PC-9 (cell line): ENCODE measurements at regions not wholly inside any gene's neighbourhood (a gene's known extent, or its start where the extent isn't known, plus 50 kb on each side); places are given as distances from the start of the nearest gene placed in this dataset.

Experiments used
- BruUV-seq: library from RNA; stranded (reverse); fragments of 400-500 nt; replicated peaks from 2 replicates; lab custom pipeline; 2021; lab: Mats Ljungman, UMichigan
- CTCF ChIA-PET: fragments of 300-600 bp; sonication (Branson Sonifier 250); formaldehyde crosslinking; loops from one replicate; lab custom pipeline; 2022; ENCODE audit warnings: antibody characterized with exemption; lab: Charles Lee
- POLR2A ChIA-PET: fragments of 300-600 bp; sonication (Branson Sonifier 250); formaldehyde crosslinking; loops from one replicate; lab custom pipeline; 2022; ENCODE audit warnings: antibody characterized with exemption; ENCODE audit not compliant: unreplicated experiment; lab: Charles Lee
- DNase-seq, 2 experiments: peaks; one replicate each; pipeline versions ENCODE4 v3.0.0 to v3.0.0-alpha.2; 2015 to 2022; ENCODE audit warnings: mixed read lengths in 1 of 2
- H2AFZ ChIP-seq: fragments of 200-600 bp; sonication (generic); 2 replicates; pipeline ENCODE4 v1.8.1; 2017; ENCODE audit warnings: antibody characterized with exemption
- H3F3A ChIP-seq: fragments of 200-600 bp; sonication (generic); 2 replicates; pipeline ENCODE4 v1.8.1; 2017; ENCODE audit warnings: antibody characterized with exemption, mild to moderate bottlenecking, low read depth; ENCODE audit not compliant: insufficient read depth
- H3K27ac ChIP-seq: fragments of 200-600 bp; sonication (generic); 2 replicates; pipeline ENCODE4 v1.6.1; 2016; ENCODE audit warnings: mixed run types
- H3K27me3 ChIP-seq: fragments of 200-600 bp; sonication (generic); 2 replicates; pipeline ENCODE4 v1.6.1; 2016; ENCODE audit warnings: low read depth, mixed run types; ENCODE audit not compliant: insufficient read depth
- H3K36me3 ChIP-seq: fragments of 200-600 bp; sonication (generic); 2 replicates; pipeline ENCODE4 v1.6.1; 2016; ENCODE audit warnings: low read depth, mixed run types
- H3K4me1 ChIP-seq: fragments of 200-600 bp; sonication (generic); replicated peaks from 2 replicates; pipeline ENCODE4 v1.6.1; 2016; ENCODE audit warnings: mixed run types; ENCODE audit not compliant: insufficient read depth
- H3K4me2 ChIP-seq: fragments of 200-600 bp; sonication (generic); 2 replicates; pipeline ENCODE4 v1.6.1; 2017; ENCODE audit warnings: mixed run types
- H3K4me3 ChIP-seq: fragments of 200-600 bp; sonication (generic); 2 replicates; pipeline ENCODE4 v1.6.1; 2016; ENCODE audit warnings: mixed run types
- H3K79me2 ChIP-seq: fragments of 200-600 bp; sonication (generic); 2 replicates; pipeline ENCODE4 v1.6.1; 2017; ENCODE audit warnings: low read depth, mixed run types
- H3K9me2 ChIP-seq: fragments of 200-600 bp; sonication (generic); 2 replicates; pipeline ENCODE4 v1.8.1; 2017; ENCODE audit warnings: mild to moderate bottlenecking; ENCODE audit not compliant: insufficient read depth
- H3K9me3 ChIP-seq: fragments of 200-600 bp; sonication (generic); 2 replicates; pipeline ENCODE4 v1.8.1; 2016; ENCODE audit warnings: low read depth; ENCODE audit not compliant: insufficient read depth
- H4K20me1 ChIP-seq: fragments of 200-600 bp; sonication (generic); 2 replicates; pipeline ENCODE4 v1.8.1; 2017; ENCODE audit not compliant: insufficient read depth
- CTCF ChIP-seq: fragments of 200-600 bp; sonication (generic); conservative IDR thresholded peaks from 2 replicates; pipeline ENCODE4 v1.6.1; 2017; ENCODE audit warnings: mixed run types, antibody characterized with exemption, mild to moderate bottlenecking, moderate library complexity
- EZH2 ChIP-seq: fragments of 200-600 bp; sonication (generic); IDR thresholded peaks from 2 replicates; pipeline ENCODE4 v1.8.0; 2017; ENCODE audit warnings: antibody characterized with exemption, low read depth
- intact Hi-C: fragments of 100-400 bp; cut with micrococcal nuclease; formaldehyde crosslinking; loops from one replicate; pipeline ENCODE4 v1.10.0; 2022; ENCODE audit not compliant: unreplicated experiment

DNA sequence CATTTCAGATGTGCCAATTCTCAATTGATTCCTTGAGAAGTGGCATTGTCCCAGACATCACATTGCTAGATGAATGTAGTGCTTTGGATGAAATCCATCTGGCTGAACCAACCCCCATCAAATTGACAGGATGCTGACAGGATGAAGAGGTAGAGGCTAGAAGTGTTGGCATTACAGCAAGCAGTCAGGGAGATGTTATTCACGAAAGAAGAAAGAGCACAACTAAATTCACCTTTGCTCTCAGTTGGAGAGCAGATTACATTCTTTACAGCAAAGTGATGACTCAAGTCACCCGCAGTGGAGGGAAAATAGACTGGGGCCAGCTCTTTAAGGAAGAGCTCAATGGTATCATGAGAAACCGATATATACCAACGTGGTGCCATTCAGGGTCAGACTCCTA is 259.6 kb downstream of the C4orf33 start:
- no peaks in the 10 kb centered on the region for H3K9me2 ChIP-seq
- ChIA-PET POLR2A (interaction anchor here (0.6 kb wide), 1 partner anchor 291 kb away, joined by 5 read pairs; no protein-coding TSS in a partner anchor), CTCF (no interaction called here)
- BruUV-seq: no TSS peak
- H3K36me3 ChIP-seq: no peaks in the 10 kb centered on the region
- DNase-seq: peak; percentile 12 to 61
- H3F3A ChIP-seq: no peaks in the 10 kb centered on the region
- no peaks in the 10 kb centered on the region for H3K9me3 ChIP-seq
- H3K4me1 ChIP-seq: peaks cover 33% of the 10 kb centered on the region
- H3K79me2 ChIP-seq: no peaks in the 10 kb centered on the region
- no peaks in the 10 kb centered on the region for H4K20me1 ChIP-seq
- no peaks in the 10 kb centered on the region for H3K27me3 ChIP-seq
- no peak overlapping the region for H3K27ac ChIP-seq
- no peak overlapping the region for H3K4me2 ChIP-seq
- no peak for TF ChIP-seq EZH2
- TF ChIP-seq CTCF: no peak
- H3K4me3 ChIP-seq: no peak overlapping the region
- intact Hi-C loops: no loop called here
- H2AFZ ChIP-seq: no peak overlapping the region

GRCh38 chr4:129358571-129358970 is 262.6 kb downstream of the C4orf33 start:
- POLR2A ChIA-PET: no interaction called here
- BruUV-seq: no TSS peak
- Histone ChIP-seq H3K9me2 (no peaks in the 10 kb centered on the region), H3K9me3 (no peaks in the 10 kb centered on the region; the same call in 1 of the 2 replicates), H4K20me1 (no peaks in the 10 kb centered on the region), H3K36me3 (no peaks in the 10 kb centered on the region), H3K4me1 (peaks cover 26% of the 10 kb centered on the region), H3K79me2 (no peaks in the 10 kb centered on the region), H3F3A (no peaks in the 10 kb centered on the region), H3K4me2 (peak overlapping the region; percentile 25), H3K27ac (no peak overlapping the region), H3K4me3 (no peak overlapping the region), H2AFZ (no peak overlapping the region), H3K27me3 (no peaks in the 10 kb centered on the region)
- peak in 1 of 2 experiments; percentile 55 for DNase-seq
- intact Hi-C loops: no loop called here
- TF ChIP-seq CTCF (no peak), EZH2 (no peak)
- CTCF ChIA-PET: no interaction called here

DNA sequence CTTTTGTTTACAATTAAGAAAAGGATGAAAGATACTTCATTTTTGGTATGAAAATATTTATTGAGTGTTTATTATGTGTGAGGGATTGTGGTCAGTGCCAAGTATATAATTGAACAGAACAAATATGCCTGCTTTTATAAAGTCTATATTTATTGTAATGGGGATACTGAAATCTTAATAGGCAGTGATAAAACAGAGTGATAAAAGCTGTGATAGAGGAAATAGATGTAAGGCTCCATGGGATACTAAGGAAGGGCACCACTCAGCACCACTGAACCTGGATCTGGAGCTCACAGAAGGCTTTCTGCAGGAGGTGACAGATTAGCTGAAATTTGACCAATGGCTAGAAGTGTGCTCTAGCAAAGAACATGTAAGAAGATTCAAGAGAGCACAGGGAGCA is 263.5 kb downstream of the C4orf33 start:
- ChIA-PET POLR2A (no interaction called here), CTCF (no interaction called here)
- Histone ChIP-seq H3K27me3 (no peaks in the 10 kb centered on the region), H3K36me3 (no peaks in the 10 kb centered on the region), H4K20me1 (no peaks in the 10 kb centered on the region), H3K9me2 (no peaks in the 10 kb centered on the region), H3K4me2 (no peak overlapping the region), H3K79me2 (no peaks in the 10 kb centered on the region), H3F3A (no peaks in the 10 kb centered on the region), H3K4me1 (peaks cover 26% of the 10 kb centered on the region), H3K27ac (no peak overlapping the region), H3K9me3 (no peaks in the 10 kb centered on the region; the same call in 1 of the 2 replicates), H3K4me3 (no peak overlapping the region), H2AFZ (no peak overlapping the region)
- no peak for DNase-seq
- intact Hi-C loops: no loop called here
- TF ChIP-seq CTCF (no peak), EZH2 (no peak)
- no TSS peak for BruUV-seq
